ENCODE measurements at regions not wholly inside any gene's neighbourhood (a gene's known extent, or its start where the extent isn't known, plus 50 kb on each side); places are given as distances from the start of the nearest gene placed in this dataset.

- no peak for TF ChIP-seq CTCF (IDR thresholded peaks at IDR 0.05; ENCODE audit: insufficient read depth, low read depth, low read length, missing control alignments)
- DNase-seq (ENCODE audit: low read depth) = no peak
- H3K4me3 ChIP-seq (ENCODE audit: low read length) = no peak overlapping the region
Measured at GRCh38 chr3:89586676-89587075, 479.3 kb downstream of the EPHA3 start.

GRCh38 chr3:89606151-89606550 is 498.7 kb downstream of the EPHA3 start:
- no peak for TF ChIP-seq CTCF (IDR thresholded peaks at IDR 0.05; ENCODE audit: insufficient read depth, low read depth, low read length, missing control alignments)
- peak; percentile 25 for DNase-seq (ENCODE audit: low read depth)
- H3K4me3 ChIP-seq (ENCODE audit: low read length) = no peak overlapping the region

- H3K4me3 ChIP-seq (ENCODE audit: low read length) = no peak overlapping the region
- no peak for TF ChIP-seq CTCF (IDR thresholded peaks at IDR 0.05; ENCODE audit: insufficient read depth, low read depth, low read length, missing control alignments)
- no peak for DNase-seq (ENCODE audit: low read depth)
Measured at GRCh38 chr3:89612027-89612426, 504.6 kb downstream of the EPHA3 start.

GRCh38 chr3:89613241-89613640 is 505.8 kb downstream of the EPHA3 start:
- peak; percentile 2 for DNase-seq (ENCODE audit: low read depth)
- TF ChIP-seq CTCF (IDR thresholded peaks at IDR 0.05; ENCODE audit: insufficient read depth, low read depth, low read length, missing control alignments) = no peak
- no peak overlapping the region for H3K4me3 ChIP-seq (ENCODE audit: low read length)

GRCh38 chr3:89617706-89618105 is 510.3 kb downstream of the EPHA3 start:
- TF ChIP-seq CTCF (IDR thresholded peaks at IDR 0.05; ENCODE audit: insufficient read depth, low read depth, low read length, missing control alignments) = no peak

GRCh38 chr3:89619263-89619662 is 511.8 kb downstream of the EPHA3 start:
- no peak for TF ChIP-seq CTCF (IDR thresholded peaks at IDR 0.05; ENCODE audit: insufficient read depth, low read depth, low read length, missing control alignments)
- H3K4me3 ChIP-seq (ENCODE audit: low read length) = no peak overlapping the region
- no peak for DNase-seq (ENCODE audit: low read depth)

More at GRCh38 chr3:89617706-89618105, 510.3 kb downstream of the EPHA3 start:
- DNase-seq (ENCODE audit: low read depth) = peak; percentile 72
- H3K4me3 ChIP-seq (ENCODE audit: low read length) = no peak overlapping the region

- no peak for DNase-seq (ENCODE audit: low read depth)
- no peak for TF ChIP-seq CTCF (IDR thresholded peaks at IDR 0.05; ENCODE audit: insufficient read depth, low read depth, low read length, missing control alignments)
- H3K4me3 ChIP-seq (ENCODE audit: low read length) = no peak overlapping the region
Measured at GRCh38 chr3:89622063-89622700, 514.8 kb downstream of the EPHA3 start.
